DMS79 (cell line): ENCODE measurements at regions not wholly inside any gene's neighbourhood (a gene's known extent, or its start where the extent isn't known, plus 50 kb on each side); places are given as distances from the start of the nearest gene placed in this dataset.

Experiments used
- DNase-seq: peaks from one replicate; lab custom pipeline; 2025; lab: John Stamatoyannopoulos, UW

GRCh38 chr3:55235416-55235815 lies 251.7 kb downstream of the WNT5A start:
- DNase-seq = no peak

- no peak for DNase-seq
These were observed 260.4 kb downstream of the WNT5A start for GRCh38 chr3:55226696-55227095.

GRCh38 chr3:55218577-55218976 lies 268.5 kb downstream of the WNT5A start:
- no peak for DNase-seq

GRCh38 chr3:55207744-55208143 lies 279.4 kb downstream of the WNT5A start:
- DNase-seq = peak; percentile 0

- DNase-seq = no peak
These were observed 278.1 kb upstream of the LRTM1 start for GRCh38 chr3:55205990-55206389.

- no peak for DNase-seq
These were observed 276.6 kb upstream of the LRTM1 start for GRCh38 chr3:55204417-55204816.

DNA sequence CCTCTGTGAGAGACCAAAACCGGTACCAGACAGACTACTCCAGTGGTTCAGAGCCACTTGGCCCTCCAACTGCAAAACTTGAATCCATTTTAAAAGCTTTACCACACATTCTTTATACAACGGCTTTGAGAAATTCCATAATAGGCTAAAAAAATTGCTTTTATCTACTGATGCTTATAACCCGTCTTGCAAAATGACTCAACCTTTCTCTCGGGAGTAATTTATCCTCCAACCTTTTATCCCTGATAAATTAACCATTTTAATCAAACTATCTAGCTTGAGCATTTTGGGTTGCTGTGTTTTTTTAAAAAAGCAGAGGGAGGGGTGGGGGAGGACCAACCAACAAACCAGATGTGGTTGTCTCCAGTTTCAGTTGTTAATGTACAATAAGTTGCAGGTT lies 275.7 kb upstream of the LRTM1 start:
- DNase-seq = no peak

- no peak for DNase-seq
These were observed 275.1 kb upstream of the LRTM1 start for GRCh38 chr3:55203006-55203405.

DNA sequence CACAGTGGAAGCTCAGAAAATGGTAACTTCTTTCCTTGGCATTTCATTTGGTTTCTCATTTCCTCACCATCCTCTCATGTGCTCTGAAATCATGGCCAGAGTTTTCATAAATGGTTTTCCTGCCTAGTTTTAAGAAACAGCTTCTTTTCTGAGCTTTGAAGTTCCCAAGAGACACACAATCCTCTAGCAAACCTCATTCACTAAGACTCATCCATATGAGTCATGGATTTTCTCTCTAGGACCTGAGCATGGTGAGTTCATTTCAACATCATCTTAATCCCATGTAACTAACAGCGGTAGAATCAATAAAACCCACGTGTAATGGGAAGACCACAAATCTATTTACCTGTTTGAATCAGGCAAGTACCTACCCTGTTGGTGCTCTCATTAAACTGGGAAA lies 274.5 kb upstream of the LRTM1 start:
- no peak for DNase-seq

DNA sequence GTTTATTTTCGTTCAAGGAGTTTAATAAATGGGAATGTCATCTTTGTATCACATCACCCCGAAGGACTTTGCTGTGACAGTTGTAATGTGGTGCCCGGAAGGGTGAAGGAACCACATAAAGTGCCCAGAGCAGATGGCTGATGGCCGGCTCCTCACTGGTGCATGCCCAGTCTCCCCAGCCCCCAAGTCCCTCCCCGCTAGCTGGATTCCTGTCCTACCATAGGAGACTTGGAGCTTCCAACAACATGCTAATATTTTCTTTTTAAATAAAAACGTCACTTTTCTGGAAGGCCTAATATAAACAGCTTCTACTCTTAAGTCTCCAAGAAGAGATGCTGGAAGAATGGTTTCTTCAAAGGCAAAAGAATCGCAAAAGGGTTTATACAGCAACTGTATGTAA lies 273.9 kb upstream of the LRTM1 start:
- no peak for DNase-seq

DNA sequence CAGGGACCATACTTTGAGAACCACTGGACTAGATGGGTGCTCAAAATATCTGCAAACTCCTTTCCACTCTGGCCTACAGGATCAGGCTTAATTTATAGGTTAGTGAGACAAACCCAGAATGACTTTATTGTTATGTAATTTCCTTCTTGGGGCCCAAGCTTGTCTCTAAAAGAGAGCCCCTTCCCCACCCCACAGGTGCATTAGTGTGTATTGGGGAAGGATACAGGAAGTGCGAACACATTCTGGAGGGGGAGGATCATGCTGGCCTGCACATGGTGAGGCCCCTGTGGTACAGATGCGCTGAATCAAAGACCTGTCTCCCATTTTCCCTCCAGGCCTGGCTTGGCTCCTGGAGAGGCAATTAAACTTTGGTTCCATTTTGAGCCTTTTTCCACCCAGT lies 273.0 kb upstream of the LRTM1 start:
- DNase-seq = no peak

- DNase-seq = no peak
These were observed 270.7 kb upstream of the LRTM1 start for GRCh38 chr3:55198554-55198953.

- DNase-seq = no peak
These were observed 269.2 kb upstream of the LRTM1 start for GRCh38 chr3:55197021-55197420.

DNA sequence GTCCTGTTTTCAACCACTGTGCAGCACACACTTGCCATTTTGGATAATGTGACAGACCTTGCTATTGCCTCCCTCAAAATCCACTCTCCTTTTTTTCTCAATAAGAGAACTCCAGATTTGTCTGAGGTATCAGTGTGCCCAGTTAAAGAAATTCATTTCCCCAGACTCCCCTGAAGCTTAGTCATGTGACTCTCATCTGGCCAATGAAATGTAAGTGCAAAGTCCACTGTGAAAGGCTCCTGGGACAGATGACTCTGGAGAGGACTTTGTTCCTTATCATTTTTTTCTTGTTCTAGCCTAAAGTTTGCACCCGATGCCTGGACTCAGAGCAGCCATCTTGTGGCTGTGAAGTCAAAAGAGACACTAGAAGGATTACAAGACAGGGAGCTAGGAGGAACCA lies 268.6 kb upstream of the LRTM1 start:
- no peak for DNase-seq

GRCh38 chr3:55194376-55194775 lies 266.5 kb upstream of the LRTM1 start:
- no peak for DNase-seq

GRCh38 chr3:55191911-55192775 lies 264.3 kb upstream of the LRTM1 start:
- DNase-seq = no peak

DNA sequence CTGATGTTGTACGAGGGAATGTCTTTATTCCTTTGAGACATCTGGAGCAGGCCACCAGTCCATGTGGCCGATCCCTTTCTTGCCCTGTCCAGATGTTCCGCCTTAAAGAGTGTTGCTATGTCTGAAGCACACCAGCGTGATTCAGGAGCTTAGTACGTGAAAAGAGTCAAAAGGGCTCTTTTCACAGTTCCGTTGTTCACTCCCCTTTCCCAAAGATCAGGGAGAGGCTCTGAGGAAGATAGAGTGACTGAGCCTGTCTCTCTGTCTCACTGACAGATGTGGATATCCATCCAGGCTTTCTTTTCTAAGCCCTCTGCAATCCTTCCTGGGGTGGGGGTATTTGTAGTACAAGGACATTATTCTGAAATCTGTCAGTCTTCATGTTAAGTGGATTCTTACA lies 262.5 kb upstream of the LRTM1 start:
- no peak for DNase-seq

DNA sequence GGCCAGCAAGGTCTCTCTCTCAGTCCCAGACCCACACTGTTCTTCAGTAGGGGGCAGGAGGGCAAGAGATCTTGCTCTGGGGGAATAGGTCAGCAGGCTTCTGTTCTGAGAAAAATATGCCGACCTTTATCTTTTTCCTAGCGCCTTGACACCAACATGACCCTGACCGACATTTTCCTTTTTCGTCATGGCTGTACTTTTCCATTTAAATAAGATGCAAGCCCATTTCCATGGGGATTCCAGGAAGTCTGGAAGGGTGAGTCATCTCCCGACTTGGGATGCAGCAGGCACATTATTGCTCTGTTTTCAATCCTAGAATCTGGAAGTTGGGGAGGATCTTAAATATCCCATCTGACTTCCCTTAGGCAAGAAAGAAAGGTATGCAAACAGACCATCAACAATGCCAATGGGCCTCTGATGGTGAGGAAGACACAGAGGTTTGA lies 261.5 kb upstream of the LRTM1 start:
- no peak for DNase-seq

- DNase-seq = no peak
These were observed 257.5 kb upstream of the LRTM1 start for GRCh38 chr3:55185380-55185779.

- no peak for DNase-seq
These were observed 255.3 kb upstream of the LRTM1 start for GRCh38 chr3:55183201-55183600.

GRCh38 chr3:55180936-55181535 lies 253.2 kb upstream of the LRTM1 start:
- DNase-seq = no peak

- no peak for DNase-seq
These were observed 252.3 kb upstream of the LRTM1 start for GRCh38 chr3:55180161-55180560.

GRCh38 chr3:55178336-55178735 lies 250.5 kb upstream of the LRTM1 start:
- DNase-seq = no peak

DNA sequence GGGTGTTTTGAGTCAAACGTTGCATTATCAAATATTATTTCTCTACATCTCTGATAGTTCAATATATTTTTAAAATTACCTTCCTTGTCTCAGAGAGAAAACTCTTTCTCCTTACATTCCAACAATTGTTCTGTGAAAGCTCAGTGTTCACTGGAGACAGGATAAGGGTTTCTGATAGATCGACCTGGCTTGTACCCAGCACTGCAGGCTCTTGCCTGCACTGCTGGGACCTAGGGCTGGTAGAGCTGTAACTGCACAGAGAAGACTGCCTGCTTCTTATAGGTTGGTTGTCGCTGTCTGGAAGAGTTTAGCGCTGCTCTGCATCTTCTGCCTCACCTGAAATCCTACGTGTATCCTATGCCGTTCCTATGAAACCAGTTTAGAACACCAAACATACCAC lies 249.9 kb upstream of the LRTM1 start:
- no peak for DNase-seq
